ENCODE measurements at regions not wholly inside any gene's neighbourhood (a gene's known extent, or its start where the extent isn't known, plus 50 kb on each side); places are given as distances from the start of the nearest gene placed in this dataset.

DNA sequence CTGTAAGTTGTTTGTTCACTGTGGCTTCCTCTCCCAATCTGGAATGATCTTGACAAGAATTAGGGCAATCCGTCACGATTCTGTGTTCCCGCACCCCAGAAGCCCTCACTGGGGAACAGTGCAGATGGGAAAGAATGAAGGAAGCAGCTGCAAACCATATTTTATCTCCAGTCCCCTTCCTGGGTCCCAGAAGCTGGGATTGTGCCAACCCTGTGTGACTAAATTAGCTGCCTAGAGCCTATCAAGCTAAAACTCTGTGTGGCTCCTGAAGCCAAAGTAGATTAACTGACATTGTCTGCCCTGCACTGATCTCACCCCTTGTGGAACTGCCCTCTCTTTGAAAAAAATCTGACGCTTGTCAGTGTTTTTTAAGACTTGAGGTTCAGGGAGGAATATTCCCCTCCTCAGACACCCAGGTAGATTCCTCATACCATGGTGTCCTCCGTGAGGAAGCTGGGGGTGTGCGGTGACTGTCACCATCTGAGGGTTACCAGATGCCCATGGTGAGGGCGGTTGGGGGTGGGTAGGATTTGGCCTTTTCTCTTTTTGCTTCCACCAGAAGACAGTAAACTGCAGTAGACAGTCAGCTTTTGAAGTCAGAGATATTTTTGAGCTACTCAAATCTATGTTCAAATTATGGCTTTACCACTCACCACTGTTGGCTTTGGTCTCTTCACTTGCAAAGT lies 358.3 kb upstream of the TPM1 start:
- no peak for DNase-seq (ENCODE audit: low spot score)

- no peak for DNase-seq (ENCODE audit: low spot score)
Observed at GRCh38 chr15:62691008-62691407, 351.5 kb upstream of the TPM1 start.

DNA sequence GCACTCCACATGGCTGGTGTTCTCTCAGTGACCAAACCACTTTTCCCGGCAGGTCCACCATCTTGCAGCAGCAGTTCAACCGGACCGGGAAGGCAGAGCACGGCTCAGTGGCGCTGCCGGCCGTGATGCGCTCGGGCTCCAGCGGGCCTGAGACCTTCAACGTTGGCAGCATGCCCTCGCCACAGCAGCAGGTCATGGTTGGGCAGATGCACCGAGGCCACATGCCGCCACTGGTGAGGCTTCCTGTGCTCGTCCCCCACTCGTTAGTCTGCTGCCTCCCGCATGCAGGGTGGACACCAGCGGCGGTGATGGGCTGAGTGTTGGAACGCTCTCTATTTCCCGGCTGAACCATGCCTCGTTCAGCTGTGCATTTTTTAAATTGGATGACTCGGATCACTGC lies 344.9 kb upstream of the TPM1 start:
- no peak for DNase-seq (ENCODE audit: low spot score)

GRCh38 chr15:62698646-62699045 lies 343.9 kb upstream of the TPM1 start:
- no peak for DNase-seq (ENCODE audit: low spot score)

DNA sequence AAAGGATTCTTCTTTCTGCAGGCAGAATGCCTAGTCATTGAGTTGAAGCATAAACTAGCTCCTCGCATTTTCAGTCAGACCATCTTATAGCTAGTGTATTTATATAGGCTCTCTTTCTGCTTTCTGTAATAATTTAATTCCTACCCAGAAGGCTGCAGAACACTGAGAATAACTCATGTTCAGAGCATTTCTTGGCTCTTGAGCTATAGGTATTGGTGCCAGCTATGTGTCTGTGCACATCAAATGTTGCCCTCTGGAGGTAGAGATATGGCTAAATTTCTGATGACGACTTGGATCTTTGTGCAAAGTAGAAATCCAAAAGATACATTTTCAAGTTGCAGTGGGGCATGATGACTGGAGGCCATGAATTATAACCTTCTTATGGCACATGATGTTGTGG lies 336.2 kb upstream of the TPM1 start:
- DNase-seq (ENCODE audit: low spot score) = peak; percentile 13

DNA sequence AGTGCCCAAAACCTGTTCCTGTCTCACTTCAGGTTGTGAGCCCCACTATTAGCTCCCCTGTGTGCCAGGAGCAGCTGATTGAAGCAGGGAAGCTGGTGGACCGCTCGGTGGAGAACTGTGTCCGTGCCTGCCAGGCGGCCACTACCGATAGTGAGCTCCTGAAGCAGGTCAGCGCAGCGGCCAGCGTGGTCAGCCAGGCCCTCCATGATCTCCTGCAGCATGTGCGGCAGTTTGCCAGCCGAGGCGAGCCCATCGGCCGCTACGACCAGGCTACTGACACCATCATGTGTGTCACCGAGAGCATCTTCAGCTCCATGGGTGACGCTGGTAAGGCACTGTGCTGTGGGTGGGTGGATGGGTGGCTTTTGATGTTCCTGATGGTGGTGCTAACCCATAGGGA lies 334.1 kb upstream of the TPM1 start:
- no peak for DNase-seq (ENCODE audit: low spot score)

GRCh38 chr15:62709261-62709660 lies 333.3 kb upstream of the TPM1 start:
- DNase-seq (ENCODE audit: low spot score) = no peak

DNA sequence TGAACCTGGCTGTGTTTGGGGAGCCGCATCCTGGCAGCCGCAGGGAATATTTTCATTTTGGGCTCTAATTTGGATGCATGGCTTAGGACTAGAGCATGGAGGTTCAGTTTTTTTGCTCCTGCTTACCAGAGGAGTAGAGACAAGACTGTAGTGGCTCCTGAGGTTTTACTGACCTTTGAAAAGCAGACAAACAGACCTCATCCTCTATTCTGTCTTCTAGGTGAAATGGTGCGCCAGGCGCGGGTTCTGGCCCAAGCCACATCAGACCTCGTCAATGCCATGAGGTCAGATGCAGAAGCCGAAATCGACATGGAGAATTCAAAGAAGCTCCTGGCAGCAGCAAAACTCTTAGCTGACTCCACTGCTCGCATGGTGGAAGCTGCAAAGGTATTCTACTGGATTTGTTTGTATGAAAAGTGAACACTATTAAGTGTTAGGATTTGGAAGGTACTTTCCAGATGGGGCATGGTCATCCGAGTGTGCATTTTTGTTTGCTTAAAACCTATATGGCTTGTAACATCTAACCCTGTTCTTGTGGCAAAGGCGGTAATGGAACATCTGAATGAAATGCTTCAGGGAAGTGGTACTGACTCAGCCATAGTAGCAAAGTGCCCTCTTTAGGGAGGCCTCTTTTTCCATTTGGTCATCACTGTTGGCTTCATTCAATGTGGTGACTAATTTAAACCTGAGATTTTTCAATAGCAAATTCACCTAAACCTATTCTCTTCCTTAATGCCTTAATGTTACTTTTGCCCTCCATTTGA lies 330.7 kb upstream of the TPM1 start:
- DNase-seq (ENCODE audit: low spot score) = no peak

DNA sequence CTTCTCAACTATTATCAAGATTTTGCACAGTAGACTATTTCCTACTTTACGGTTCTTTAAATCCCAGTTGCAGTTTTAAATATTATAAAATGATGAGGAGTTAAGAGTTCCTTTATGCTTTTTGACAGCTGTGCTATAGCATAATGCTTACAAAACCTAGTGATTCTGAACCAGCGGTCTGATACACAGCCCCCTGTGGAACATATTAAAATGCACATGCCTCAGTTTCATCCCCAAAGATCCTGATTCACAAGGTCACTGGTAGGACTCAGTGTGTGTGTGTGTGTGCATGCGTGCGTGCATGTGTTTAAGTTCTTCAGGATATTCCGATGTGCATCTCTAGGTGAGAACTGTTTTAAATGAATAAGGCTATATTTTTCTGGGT lies 330.1 kb upstream of the TPM1 start:
- no peak for DNase-seq (ENCODE audit: low spot score)

- no peak for DNase-seq (ENCODE audit: low spot score)
Observed at GRCh38 chr15:62715946-62716345, 326.6 kb upstream of the TPM1 start.

- no peak for DNase-seq (ENCODE audit: low spot score)
Observed at GRCh38 chr15:62717496-62717895, 325.1 kb upstream of the TPM1 start.

DNA sequence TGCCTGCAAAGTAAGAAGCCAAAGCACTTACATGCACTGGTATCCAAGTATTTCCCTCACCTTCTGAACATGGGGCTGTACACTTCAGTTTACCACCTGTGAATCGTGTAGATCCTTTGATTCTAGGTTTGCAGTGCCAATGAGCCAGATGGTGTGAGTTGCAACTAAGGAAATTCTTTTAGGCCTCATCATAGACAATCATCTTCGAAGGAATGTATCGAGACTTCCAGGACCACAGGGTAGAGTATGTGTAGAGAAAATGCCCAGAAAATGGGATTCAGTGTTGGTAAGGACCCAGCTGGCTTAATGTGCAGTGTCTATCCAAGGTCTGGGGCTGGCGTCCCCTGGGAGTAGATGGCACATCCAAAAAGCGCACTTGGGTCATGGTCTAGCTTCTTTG lies 323.2 kb upstream of the TPM1 start:
- DNase-seq (ENCODE audit: low spot score) = no peak

GRCh38 chr15:62722237-62722636 lies 320.3 kb upstream of the TPM1 start:
- DNase-seq (ENCODE audit: low spot score) = no peak

- DNase-seq (ENCODE audit: low spot score) = no peak
Observed at GRCh38 chr15:62726461-62726860, 316.1 kb upstream of the TPM1 start.

- DNase-seq (ENCODE audit: low spot score) = no peak
Observed at GRCh38 chr15:62727501-62727900, 315.0 kb upstream of the TPM1 start.

DNA sequence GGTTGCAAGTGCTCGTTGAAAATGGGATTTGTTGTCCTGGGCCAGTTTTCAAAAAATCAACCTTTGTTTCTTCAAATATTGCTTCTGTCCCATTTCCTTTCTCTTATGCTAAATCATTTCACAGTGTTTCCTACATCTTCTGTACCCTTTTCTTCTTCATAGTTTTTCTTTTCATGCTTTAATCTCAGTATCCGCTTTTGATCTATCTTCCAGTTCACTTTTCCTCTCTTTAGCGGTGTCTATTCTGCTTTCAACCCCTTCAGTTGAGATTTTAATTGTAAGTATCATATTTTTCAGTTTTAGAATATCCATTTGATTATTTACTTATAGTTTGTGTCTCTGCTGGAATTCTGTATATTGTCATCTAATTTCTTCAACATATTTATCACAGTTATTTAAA lies 311.7 kb upstream of the TPM1 start:
- no peak for DNase-seq (ENCODE audit: low spot score)

DNA sequence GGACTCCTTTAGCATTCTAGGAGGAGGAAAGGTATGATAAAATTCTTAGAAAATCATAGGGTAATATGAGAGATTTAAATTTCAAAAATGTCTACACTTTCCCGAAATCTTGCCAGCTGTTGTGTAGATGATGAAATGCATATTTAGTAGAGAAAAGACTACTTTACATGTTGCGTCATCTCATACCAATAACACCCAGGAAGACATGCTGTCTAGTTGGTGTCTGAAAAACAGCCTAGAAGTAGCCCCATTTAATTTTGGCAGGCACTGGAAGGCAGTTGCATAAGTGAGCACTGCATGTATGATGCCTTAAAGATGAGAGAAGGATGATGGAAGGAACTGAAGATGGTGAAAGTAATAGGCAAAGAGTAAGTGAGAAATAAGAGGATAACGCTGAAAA lies 310.5 kb upstream of the TPM1 start:
- DNase-seq (ENCODE audit: low spot score) = no peak

DNA sequence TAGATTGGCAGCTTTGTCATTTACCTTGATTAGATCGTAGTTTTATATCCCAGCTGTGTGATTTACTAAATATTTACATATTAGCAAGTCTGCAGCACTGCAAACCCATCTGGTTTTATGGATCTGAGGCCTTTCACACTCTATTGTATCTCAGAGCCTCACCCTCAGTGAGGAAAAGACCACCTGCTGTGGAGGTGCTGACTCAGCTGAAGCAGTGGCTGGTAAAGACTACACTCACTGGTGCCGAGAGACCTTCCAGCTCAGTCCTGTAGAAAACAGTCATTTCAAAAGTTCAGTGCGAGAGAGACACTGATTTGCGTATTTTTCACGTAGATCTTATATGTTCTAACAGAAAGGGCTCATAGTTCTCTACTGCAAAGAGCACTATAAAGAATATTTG lies 307.8 kb upstream of the TPM1 start:
- no peak for DNase-seq (ENCODE audit: low spot score)

- no peak for DNase-seq (ENCODE audit: low spot score)
Observed at GRCh38 chr15:62736756-62737155, 305.8 kb upstream of the TPM1 start.

- DNase-seq (ENCODE audit: low spot score) = no peak
Observed at GRCh38 chr15:62737551-62737950, 305.0 kb upstream of the TPM1 start.

DNA sequence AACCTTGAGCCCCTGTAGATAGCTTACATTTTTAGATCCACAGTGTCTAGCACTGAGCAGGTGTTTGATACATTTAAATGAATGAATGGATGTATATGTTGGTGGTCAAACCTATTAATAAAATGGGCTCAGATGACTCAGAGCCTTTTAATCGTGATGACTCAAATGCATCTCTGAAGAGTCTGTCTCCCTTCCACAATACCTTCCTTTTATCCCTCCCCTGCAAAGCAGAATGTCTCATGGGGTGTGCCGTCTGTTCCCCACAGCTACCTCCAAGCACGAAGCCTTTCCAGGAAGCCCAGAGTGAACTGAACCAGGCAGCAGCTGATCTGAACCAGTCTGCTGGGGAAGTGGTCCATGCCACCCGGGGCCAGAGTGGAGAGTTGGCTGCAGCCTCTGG lies 303.5 kb upstream of the TPM1 start:
- no peak for DNase-seq (ENCODE audit: low spot score)

- no peak for DNase-seq (ENCODE audit: low spot score)
Observed at GRCh38 chr15:62739507-62739906, 303.0 kb upstream of the TPM1 start.

GRCh38 chr15:62740141-62741004 lies 302.2 kb upstream of the TPM1 start:
- peak; percentile 88 for DNase-seq (ENCODE audit: low spot score)

Data from umbilical cord (tissue), 1 donor.